COLO668 (cell line): ENCODE measurements at regions not wholly inside any gene's neighbourhood (a gene's known extent, or its start where the extent isn't known, plus 50 kb on each side); places are given as distances from the start of the nearest gene placed in this dataset.
"Not testable (repeated sequence)": the region's sequence is repeated elsewhere in the genome, so short reads cannot be mapped to it uniquely, and the experiment has no call there.

Source experiments
- DNase-seq: peaks from one replicate; lab custom pipeline; 2025; ENCODE audit not compliant: unreplicated experiment; lab: John Stamatoyannopoulos, UW

DNA sequence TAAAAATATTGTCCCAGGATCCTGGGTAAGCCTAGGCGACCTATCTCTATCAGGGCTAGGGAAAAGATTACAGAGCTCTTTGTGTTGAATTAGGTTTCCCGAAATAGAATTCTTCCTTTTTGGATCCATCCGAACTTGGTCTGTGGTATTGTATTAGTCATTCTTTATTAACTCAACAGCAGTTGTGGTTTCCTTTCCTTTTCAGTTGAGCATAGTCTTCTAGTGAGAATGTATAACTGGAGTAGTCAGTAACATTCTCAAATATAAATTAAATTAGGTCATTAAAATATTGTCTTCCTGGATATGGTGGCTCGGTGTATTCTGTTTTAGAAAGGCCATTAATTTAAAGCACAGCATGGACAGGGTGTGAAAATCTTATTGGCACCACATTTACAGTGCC, 520.4 kb downstream of the NLGN4X start:
- no peak for DNase-seq

DNA sequence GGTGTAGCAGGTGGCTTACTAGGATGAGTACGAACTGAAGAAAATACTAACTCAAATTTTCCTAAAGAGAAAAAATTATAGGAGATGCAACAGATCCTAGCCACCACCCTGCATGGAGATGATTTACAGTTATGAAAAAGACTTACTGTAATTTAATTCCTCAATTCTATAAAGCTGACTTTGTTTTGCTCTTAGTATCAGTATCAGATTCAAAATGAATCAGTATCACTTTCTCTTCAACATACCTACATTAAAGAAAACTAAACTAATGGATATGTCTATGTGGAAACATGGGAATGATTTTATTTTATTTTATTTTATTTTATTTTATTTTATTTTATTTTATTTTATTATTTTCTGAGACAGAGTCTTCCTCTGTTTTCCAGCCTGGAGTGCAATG, 525.8 kb downstream of the NLGN4X start:
- DNase-seq, result no peak

DNA sequence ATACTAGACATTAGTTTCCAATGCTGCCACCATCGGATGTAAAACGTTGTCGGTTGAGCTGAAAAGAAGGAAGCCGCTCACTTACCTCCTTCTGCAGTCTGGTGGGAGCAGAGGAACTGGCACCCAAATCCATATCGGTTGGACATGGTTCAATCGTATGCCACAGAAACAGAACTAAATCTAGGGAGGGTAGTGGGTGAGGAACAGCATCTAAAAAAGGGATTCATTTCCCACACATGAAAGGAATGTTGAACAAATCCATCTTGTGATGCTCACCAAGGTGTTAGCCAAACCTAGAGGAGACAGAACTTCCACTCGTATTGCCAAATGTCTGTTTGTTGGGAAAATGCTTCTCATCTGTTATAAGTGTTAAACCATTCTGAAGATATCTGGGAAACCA, 532.7 kb downstream of the NLGN4X start:
- no peak for DNase-seq

DNA sequence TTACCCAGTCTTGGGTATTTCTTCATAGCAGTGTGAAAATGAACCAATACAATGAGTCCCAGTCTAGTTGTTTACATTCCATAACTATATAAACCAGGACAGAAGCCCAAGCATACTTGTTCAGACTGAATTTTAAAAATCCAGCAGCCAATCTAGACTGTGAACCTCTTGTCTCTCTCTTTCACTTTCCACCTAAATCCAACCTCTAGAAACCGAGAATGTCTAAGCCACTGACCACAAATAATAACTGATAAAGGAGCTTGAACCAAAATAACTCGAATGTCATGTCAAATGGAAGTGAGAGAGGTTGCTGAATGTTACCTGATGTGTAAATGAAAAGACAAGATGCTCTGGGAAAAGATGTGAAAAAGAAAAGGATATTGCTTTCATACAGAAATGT, 544.7 kb downstream of the NLGN4X start:
- no peak for DNase-seq

DNA sequence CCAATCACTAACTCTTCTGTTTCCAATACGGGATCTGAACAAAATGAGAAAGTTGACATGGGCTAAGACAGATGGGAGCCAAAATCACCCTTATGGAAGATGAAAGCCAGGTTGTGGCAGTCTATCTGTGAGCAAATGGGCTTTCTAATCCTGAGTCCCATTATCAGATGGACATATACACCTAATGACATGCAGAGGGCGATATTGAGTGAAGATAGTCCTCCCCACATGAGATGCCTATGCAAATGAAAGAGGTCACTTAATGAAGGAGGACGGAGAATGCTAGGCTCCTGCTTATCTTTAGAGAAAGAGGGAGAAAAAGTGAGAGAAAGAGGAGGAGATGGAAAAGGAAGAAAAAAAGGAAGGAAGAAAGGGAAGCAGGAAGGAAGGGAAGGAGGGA, 547.5 kb downstream of the NLGN4X start:
- no peak for DNase-seq

DNA sequence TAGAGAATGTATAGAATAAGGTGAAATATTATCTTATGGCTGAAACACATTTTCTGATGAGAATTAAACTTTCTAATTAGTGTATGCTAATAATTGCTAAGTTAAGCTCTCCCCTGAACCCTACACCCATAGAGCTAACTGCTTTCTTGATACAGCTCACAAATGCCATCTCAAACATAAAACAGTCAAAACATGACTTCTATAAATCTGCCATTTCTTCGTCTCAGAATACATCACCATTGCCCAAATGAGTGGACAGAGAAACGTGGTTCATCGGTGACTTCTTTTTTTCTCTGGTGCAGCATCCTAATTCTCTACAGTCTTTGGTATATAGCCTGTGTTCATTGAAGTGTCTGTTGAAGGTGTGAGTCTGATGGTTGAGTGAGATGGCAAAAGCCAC, 554.6 kb downstream of the NLGN4X start:
- no peak for DNase-seq

DNA sequence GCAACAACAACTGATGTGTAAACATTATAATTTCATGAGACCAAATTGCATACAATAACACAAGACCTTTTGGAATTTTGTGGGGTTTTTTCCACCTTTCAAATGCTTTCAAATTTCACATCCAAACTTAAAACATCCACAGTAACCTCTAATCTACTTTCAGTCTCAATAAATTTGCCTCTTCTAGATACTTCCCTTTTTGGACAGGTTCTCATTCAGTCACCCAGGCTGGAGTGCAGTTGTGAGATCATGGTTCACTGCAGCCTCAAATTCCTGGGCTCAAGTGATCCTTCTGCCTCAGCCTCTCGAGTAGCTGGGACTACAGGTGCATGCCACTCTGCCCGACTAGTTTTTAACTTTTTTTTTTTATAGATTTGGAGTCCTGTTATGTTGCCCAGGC, 556.6 kb downstream of the NLGN4X start:
- DNase-seq, result no peak

DNA sequence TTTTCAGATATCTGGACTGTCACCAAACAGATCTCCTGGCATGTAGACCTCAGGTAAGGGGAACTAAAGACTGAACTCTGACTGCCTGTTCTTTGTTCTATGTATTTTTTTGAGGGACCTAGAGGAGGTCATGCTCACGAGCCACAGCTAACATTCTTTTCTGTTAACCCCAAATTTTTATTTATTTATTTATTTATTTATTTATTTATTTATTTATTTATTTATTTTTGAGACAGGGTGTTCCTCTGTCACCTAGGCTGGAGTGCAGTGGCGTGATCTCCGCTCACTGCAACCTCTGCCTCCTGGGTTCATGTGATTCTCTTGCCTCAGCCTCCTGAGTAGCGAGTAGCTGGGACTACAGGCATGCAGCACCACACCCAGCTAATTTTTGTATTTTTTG, 562.0 kb downstream of the NLGN4X start:
- DNase-seq, result not testable (repeated sequence)

DNA sequence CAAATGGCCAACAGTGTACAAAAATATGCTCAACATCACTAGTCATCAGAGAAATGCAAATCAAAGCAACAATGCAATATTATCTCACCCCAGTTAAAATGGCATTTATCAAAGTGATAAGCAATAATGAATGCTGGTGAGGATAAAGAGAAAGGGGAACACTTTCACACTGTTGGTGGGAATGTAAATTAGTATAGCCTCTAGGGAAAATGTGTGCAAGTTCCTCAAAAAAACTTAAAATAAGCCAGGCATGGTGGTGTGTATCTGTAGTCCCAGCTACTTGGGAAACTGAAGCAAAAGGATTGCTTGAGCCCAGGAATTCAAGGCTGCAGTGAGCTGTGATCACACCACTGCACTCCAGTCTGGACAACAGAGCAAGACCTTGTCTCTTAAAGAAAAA, 572.1 kb downstream of the NLGN4X start:
- no peak for DNase-seq

DNA sequence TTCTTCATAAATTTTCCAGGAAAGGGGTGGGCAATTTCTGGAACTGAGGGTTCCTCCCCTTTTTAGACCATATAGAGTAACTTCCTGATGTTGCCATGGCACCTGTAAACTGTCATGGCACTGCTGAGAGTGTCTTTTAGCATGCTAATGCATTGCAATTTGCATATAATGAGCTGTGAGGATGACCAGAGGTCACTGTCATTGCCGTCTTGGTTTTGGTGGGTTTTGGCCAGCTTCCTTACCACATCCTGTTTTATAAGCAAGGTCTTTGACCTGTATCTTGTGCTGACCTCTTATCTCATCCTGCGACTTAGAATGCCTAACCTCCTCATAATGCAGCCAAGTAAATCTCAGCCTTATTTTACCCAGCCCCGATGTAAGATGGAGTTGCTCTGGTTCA, 577.8 kb downstream of the NLGN4X start:
- DNase-seq, result no peak

DNA sequence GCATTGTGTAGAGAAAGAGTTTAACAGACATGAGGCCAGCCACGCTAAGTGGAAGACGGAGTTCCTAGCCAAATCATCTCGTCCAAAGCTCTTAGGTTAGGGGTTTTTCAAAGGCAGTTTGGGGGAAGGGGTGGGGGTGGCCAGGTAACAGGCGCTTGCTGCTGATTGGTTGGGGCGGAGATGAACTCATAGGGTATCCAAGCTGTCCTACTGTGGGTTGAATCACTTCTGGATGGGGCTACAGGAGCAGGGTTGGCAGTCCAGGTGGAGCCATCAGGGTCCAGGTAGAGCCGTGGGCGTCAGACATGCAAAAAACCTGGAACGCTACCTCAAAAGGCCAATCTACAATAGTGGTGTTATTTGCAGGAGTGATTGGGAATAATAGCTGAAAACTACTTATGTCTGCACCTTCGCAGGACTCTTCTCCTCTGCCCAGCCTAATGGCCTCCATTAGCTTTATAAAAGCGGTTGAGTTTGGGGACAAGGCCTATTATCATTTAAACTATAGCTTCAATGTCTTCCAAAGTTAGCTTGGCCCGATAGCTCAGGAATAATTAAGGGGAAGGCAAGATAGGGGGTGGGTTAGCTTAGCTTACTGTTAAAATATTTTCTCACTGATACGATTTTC, 579.6 kb downstream of the NLGN4X start:
- no peak for DNase-seq

DNA sequence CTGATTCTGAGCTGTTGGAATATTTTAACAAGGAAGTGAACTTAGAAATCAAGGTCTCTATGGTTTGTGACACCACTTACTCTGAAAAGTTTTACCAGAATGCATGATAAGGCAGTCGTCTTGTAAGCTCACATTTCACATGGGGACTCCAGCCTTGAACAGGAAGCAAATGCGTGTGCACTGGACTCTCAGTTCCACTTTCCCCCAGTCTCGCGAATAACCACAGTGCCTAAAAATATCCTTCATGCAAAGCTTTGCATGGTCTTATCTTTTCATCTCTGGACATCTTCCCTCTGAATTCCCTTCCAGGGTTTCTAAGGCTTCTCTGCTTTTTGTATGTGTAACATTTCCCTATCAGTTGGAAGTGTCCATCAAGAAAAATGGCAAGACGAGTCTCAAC, 581.8 kb downstream of the NLGN4X start:
- DNase-seq, result no peak

DNA sequence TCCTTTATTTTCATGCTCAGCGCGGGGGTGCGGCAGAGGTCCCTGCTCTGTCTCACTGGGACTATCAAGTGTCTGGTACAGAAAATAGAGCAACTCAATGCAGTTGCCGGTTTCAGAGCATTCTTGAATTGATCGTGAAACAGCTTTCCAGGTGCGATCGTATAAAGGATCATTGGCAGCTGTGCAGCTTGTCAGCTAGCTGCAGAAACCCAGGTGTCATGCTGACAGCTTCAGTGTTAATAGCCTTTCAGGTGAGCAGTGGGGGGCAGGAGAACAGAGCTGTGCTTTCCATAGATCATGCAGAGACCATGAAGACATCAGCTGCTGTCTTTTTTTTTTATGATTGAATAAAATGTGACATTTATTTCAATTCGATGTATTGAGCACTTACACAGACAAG, 583.9 kb downstream of the NLGN4X start:
- DNase-seq, result no peak

DNA sequence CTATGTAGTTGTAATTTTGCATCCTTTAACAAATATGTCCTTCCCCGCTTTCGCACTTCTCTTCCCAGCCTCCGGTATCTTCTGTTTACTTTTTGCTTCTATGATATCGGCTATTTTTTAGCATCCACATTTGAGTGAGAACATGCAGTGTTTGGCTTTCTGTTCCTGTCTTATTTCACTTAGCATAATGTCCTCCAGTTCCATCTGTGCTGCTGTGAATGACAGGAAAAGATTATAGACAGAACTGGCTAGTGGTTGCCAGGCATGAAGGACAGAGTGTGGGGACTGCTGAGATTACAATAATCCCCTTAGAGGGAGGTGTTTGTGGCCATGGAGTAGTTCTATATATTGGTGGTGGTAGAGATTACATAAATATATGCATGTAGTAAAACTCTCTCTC, 588.6 kb downstream of the NLGN4X start:
- DNase-seq, result no peak

DNA sequence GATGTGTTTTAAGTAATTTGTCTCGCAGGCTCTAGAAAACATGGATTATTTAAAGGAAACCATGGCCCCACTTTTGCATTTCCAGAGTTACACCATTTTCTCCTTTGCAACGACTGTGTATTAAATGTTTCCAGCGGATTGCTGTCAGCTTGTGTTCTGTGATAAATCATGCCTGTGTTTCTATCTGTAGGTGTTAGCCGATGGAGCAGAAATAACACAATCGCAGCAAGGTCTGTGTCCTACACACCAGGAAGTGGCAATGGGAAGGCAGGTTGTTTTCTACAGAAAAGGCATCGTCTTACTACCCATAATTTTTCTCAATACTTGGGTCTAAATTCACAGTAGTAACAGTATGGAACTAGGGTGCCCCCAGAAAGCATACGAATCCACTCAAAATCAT, 590.1 kb downstream of the NLGN4X start:
- DNase-seq, result no peak

DNA sequence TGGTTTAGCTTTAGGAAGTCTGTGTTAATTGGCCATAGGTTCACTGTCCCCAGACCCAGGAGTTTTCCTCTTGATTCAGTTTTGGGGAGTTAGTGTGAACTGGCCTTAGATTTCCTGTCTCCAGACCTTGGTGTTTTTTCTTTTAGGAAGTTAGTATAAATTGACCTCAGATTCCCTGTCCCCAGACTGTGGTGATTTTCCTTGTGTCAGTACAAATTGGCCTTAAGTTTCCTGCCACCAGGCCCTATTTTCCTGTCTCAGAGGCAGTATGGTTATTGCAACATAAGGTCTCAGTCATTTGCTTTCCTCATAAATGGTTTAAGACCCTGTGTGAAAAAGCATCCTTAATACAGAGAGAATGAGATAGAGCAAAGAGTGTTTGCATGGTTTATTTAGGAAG, 595.8 kb downstream of the NLGN4X start:
- no peak for DNase-seq

DNA sequence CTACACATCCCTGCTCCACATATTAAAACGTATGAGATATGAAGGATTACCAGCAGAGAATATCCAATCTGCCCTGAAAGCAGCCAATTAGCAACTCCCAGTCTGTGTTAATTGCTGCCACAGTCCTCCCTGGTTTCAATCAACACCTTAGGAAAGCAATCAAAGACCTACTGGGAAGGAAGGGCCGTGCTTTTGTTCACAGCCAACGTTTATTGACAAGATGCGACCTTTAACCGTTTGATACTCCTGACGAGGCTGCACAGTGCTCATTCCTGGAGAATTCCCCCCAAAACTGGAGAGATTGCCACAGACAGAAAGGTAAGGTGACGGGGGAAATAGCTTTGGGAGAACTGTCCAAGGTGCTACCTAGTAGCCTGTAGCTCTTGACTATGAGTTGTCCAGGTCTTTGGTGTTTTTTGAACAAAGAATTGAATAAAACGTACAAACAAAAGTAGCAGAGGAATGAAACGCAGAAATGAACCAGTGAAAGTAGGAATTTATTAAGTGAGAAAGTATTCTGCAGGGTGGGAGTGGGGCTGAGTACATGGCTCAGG, 596.5 kb downstream of the NLGN4X start:
- DNase-seq, result no peak

DNA sequence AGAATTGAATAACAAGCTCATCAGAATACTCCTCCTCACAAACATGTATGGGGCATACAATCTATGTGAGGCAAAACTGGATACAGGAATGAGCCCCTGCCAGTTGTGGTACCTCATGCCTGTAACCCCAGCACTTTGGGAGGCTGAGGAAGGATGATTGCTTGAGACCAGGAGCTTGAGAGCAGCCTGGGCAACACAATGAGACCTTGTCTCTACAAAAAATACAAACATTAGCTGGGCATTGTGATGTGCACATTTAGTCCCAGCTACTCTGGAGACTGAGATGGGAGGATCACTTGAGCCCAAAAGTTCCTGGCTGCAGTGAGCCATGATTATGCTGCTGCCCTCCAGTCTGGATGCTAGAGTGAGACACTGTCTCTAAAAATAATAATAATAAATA, 611.0 kb downstream of the NLGN4X start:
- no peak for DNase-seq

DNA sequence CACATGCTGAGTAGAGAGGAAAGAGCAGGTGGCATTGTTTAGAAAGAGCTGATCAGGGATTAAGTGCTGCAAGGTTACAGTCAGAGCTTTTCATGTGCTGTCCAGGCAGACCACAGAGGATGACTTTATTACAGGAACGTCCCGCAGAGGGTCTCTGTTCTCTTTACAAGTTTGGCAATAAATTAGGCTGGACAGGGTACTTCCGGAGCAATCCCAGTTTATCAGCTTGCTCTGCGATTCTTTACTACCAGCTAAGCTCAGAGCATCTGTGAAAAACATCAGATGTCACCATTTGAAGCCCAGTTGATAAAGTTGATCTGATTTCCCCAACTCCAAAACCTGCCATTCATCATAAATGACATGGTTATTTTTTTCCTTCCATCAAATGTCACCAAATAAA, 633.1 kb downstream of the NLGN4X start:
- DNase-seq, result no peak

DNA sequence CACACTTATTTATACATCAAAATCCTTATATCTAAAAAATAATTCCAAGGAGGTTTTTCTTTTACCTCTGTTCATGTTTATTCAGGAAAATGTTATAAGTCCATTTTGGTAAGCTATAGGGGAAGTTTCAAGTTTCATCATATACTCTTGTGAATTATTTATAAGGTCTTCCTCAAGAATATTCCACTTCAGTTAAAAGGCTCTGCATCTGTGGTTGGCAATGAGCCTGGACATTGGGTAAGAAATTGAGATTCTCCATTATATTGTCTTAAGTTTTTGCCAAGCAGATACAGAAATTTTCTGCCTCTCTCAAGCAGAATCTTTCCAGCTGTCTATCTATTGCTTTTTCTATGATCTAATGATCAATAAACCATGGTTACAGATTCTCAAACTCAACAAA, 641.9 kb downstream of the NLGN4X start:
- no peak for DNase-seq

DNA sequence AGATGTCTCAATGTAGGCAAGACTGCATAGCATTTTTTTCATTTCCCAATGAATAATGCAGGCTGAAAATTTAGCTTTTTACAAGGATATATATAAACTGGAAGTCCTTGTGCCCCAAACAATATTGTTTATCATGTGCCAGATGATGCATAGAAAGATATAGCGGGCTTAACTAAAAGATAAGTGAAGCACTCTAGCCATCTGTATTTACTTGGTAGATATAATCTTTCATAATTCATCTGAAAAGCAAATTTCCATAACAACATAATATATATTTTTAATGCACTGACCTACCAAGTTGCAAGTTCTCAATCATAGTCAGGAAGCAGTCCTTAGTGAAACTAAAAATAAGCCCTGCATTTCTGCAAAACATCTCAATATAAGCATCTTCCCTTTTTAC, 653.3 kb downstream of the NLGN4X start:
- DNase-seq, result no peak

DNA sequence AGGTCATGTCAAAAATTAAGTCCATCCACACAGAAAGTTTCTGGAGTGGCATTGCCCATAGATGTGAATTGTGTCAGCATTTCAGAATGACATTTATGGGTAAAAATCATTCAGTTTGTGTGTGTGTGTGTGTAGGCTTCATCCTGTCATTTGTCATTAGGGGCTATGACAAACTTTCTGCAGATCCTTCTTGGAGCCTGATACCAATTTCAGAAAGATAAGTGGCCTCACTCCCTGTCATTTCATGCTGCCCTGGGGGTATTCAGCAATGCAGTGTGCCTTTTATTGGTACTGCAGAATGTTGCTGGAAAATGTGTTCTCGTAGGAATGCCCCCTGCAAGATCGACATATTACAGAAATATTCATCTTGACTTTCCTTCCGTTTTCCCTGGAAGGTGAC, 659.7 kb downstream of the NLGN4X start:
- no peak for DNase-seq

DNA sequence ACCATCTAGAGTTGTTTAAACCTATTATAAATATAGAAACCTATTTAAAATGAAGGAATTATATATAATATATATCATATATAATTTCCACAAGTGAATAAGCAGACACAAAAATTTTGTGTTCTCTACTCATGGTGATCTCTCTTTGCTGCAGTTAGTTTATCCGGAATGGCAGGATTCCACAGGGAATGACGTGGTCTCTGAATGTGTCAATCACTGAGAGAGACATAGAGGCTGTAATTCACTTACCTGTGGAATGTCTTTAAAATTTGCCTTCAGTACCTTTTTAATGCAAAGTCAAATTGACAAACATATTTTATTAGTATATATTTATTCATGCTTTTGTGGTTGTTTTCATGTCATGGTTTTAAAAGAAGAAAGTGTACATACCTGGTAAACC, 669.3 kb downstream of the NLGN4X start:
- DNase-seq, result no peak

DNA sequence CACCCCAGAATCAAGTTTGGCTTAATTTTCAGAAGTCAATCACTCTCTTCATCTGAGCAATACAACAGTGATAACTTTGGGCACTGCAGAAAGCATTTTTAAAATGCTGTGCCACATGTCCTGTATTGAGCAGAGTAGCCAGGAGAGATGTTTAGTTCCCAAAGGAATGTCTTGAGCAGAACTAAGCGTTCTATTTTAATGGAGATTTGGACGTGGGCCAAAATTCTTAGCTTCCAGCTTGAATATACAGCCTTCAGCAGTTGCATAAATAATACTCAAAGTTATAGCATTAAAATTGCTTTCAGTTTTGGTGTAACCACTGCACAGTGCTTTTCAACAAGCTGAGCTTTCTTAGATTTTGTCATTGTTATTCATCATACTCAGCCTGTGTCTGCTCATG, 679.2 kb downstream of the NLGN4X start:
- no peak for DNase-seq
